ENCODE measurements at regions not wholly inside any gene's neighbourhood (a gene's known extent, or its start where the extent isn't known, plus 50 kb on each side); places are given as distances from the start of the nearest gene placed in this dataset.

DNA sequence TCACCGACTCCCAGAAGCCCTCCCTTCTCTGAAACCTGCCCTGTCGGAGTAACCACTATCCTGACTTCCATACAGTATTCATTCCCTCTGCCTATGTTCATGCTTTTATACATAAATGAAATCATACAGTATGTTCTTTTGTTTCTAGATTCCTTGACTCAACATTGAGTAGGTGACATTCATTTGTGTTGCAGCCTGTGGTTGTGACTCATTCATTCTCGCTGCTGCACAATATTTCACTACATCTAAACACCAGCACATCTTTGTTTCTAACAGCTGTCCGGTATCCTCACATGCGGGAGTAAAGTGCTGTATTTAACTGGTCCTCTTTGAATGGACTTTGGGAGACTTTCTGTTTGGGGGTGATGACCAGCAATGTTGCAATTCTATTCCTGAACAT, 135.0 kb upstream of the FOXF1 start:
- no peak overlapping the region for H3K4me3 ChIP-seq (replicated peaks; ENCODE audit: low read depth, low read length)
- TF ChIP-seq, protein P1, sequence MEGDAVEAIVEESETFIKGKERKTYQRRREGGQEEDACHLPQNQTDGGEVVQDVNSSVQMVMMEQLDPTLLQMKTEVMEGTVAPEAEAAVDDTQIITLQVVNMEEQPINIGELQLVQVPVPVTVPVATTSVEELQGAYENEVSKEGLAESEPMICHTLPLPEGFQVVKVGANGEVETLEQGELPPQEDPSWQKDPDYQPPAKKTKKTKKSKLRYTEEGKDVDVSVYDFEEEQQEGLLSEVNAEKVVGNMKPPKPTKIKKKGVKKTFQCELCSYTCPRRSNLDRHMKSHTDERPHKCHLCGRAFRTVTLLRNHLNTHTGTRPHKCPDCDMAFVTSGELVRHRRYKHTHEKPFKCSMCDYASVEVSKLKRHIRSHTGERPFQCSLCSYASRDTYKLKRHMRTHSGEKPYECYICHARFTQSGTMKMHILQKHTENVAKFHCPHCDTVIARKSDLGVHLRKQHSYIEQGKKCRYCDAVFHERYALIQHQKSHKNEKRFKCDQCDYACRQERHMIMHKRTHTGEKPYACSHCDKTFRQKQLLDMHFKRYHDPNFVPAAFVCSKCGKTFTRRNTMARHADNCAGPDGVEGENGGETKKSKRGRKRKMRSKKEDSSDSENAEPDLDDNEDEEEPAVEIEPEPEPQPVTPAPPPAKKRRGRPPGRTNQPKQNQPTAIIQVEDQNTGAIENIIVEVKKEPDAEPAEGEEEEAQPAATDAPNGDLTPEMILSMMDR (IDR thresholded peaks at IDR 0.05; ENCODE audit: low read depth, low read length, missing control alignments): no peak
- no peak for DNase-seq (ENCODE audit: extremely low read depth, low read depth)

DNA sequence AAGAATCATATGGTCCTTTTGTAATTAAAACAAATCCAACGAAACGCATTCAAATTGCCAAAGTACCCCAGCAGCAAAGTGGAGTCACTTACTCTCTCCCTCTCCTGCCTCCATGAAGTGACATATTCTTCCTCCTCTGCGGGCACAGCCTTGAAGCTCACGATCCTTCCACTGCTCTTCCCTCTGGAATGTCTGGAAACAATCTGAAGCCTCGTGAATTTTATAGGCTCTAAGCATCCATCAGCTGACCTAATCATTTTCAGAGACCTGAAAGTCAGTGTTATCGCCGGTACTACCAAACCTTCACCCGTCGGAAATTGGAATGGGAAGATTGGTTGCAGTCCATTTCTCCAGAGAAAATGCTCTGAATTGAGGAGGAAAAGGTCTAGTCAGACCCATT, 134.5 kb upstream of the FOXF1 start:
- no peak for DNase-seq (ENCODE audit: extremely low read depth, low read depth)
- no peak overlapping the region for H3K4me3 ChIP-seq (replicated peaks; ENCODE audit: low read depth, low read length)
- TF ChIP-seq, protein P1 (IDR thresholded peaks at IDR 0.05; ENCODE audit: low read depth, low read length, missing control alignments): no peak

DNA sequence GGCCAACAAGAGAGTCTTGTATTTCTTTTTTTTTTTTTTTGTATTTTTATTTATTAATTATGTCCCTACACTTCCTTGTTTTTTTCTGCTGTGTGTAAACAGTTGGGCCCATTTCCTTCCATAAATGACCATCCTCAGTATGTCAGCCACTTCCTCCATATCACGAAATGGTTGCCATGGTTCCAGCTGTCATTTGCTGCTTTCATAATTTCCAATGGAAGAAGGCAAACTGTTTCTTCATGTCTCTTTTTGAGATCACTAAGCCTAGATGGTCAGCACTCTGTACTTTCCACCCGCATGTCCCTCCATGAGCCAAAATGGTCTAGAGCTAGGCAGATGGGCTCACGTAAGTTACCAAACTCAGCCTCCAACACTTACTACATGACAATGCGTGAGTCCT, 133.5 kb upstream of the FOXF1 start:
- H3K4me3 ChIP-seq (replicated peaks; ENCODE audit: low read depth, low read length): no peak overlapping the region
- TF ChIP-seq, protein P1 (IDR thresholded peaks at IDR 0.05; ENCODE audit: low read depth, low read length, missing control alignments): no peak
- DNase-seq (ENCODE audit: extremely low read depth, low read depth): no peak

DNA sequence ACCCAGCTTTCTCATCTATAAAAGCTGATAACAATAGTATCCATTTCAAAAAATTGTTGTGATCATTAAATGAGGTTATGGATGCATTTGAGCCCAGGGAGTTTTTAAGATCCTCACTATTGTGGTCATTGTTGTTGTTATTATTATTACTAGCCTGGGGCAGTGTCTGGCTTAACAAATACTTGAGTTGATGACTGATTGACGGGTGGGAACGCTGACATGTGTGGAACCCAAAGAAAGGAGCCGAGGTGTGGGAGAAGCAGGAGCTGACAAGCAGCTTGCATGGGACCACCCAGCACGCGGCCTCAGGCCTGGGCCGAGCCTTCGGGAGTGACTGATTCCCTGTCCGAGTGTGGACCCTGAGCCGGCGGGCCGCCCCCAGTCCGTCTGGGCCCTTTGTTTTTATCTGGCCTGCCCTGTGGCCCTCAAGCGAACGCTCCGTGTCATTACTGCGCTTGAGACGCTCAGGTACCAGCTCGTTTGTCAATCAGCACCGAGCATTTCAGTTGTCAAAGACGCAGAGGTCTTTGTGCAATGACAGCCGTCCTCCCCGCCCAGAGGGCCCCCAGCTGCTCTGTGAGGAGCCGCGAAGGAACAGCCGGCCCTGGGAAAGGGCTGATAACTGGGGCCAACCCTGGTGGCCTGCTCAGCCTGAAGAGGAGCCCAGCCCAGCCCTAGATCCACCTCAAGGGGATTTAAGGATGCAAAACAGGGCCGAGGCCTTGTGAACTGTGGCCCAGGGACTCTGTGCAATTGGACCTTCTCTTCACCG, 132.9 kb upstream of the FOXF1 start:
- TF ChIP-seq, protein P1 (IDR thresholded peaks at IDR 0.05; ENCODE audit: low read depth, low read length, missing control alignments): no peak
- H3K4me3 ChIP-seq (replicated peaks; ENCODE audit: low read depth, low read length): no peak overlapping the region
- DNase-seq (ENCODE audit: extremely low read depth, low read depth): no peak

DNA sequence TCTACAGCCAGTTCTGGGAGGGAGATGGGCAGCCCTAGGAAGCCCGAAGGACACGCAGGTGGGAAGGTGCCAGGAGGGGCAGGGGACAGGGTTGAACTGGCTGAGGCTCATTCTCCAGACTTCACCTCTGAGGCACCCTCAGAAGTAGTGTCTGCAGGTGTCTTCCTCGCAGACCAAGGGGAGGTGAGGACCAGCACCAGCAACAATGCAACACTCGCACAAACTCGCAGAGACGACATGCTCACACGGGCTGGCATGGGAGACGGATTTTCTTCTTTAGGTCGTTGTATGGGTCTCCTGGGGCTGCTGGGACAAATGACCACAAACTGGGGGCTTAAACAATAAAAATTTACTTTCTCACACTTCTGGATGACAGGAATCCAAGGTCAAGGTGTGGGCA, 132.2 kb upstream of the FOXF1 start:
- no peak overlapping the region for H3K4me3 ChIP-seq (replicated peaks; ENCODE audit: low read depth, low read length)
- TF ChIP-seq, protein P1 (IDR thresholded peaks at IDR 0.05; ENCODE audit: low read depth, low read length, missing control alignments): no peak
- no peak for DNase-seq (ENCODE audit: extremely low read depth, low read depth)

DNA sequence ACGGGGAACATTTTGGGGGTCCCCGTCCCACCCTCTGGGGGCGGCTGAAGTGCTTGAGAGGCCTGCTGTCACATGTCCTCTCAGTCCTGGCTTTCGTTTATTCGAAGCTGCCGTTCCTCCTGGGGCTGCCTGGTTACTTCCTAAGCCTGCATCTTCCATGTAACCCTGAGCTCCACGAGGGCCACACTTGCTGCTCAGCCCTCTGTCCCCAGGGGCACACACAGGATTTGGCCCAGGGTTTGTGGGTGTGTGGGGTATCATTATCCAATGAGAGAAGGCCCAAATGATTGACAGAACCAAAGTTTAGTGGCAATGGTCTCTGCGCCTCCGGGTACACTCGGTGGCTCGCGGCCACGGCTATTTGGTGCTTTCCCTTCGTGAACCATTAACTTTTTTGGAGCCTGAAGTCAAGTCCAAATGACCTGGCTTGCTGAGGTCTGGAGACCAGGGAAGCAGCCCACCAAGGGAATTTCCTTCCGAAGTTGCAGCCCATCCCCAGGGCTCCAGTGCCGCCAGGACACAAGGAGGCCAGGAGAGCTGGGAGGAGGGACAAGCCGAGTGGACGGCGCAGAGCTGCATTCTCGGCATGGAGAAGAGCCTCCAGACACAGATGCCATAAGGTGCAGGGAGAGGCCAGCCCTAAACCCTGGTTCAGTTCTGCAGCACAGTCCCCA, 131.4 kb upstream of the FOXF1 start:
- no peak for DNase-seq (ENCODE audit: extremely low read depth, low read depth)
- TF ChIP-seq, protein P1 (IDR thresholded peaks at IDR 0.05; ENCODE audit: low read depth, low read length, missing control alignments): no peak
- no peak overlapping the region for H3K4me3 ChIP-seq (replicated peaks; ENCODE audit: low read depth, low read length)
